Kidney capillary endothelial cell (primary cell): ENCODE measurements at regions not wholly inside any gene's neighbourhood (a gene's known extent, or its start where the extent isn't known, plus 50 kb on each side); places are given as distances from the start of the nearest gene placed in this dataset.
A peak's percentile ranks its signal among the peaks of the same experiment; 100 is the strongest.
"Not testable (repeated sequence)": the region's sequence is repeated elsewhere in the genome, so short reads cannot be mapped to it uniquely, and the experiment has no call there.

Source experiments
- DNase-seq: peaks from one replicate; pipeline ENCODE4 v3.0.0-alpha.2; 2018; ENCODE audit warnings: low spot score

GRCh38 chr15:95175914-95176658 lies 944.7 kb downstream of the MCTP2 start:
- DNase-seq = no peak

- DNase-seq = no peak
Observed at GRCh38 chr15:95176794-95177577, 945.6 kb downstream of the MCTP2 start.

DNA sequence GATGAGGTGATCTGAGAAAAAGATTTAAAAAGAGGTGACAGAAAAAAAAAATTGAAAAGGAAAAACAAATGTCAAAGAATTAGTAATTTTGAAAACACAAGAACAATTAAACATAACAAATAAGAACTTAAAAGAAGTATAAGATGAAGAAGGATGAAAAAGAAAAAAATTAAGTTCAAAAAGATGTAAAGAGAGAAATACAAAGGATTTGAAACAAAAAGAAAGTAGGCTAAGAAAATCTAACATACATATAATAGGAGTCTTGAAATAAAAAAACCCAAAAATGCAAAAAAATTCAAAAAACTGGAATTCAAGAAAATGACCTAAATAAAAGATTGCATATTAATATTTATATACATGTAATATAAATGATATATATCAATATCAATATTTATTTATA lies 949.2 kb downstream of the MCTP2 start:
- no peak for DNase-seq

GRCh38 chr15:95182091-95182490 lies 950.7 kb downstream of the MCTP2 start:
- no peak for DNase-seq

DNA sequence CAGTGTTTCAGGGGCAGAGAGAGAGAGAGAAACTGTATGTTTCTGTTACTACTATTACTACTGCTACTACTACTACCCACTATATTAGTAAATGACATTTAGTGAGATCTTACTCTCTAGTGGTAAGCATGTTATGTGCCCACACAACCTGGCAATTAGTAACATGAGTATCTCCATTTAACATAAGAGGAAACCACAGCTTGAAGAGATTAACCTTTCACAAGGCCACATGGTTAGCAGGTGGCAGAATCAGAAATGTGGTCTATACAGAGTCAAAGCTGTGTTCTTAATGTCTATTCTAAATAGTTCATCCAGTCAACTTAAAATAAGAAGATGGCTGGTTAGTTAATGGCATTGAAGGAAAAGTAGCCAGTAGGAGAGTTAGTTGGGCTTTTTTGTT lies 961.6 kb downstream of the MCTP2 start:
- DNase-seq = no peak

GRCh38 chr15:95194746-95195145 lies 963.4 kb downstream of the MCTP2 start:
- no peak for DNase-seq

- DNase-seq = no peak
Observed at GRCh38 chr15:95196176-95196915, 965.0 kb downstream of the MCTP2 start.

DNA sequence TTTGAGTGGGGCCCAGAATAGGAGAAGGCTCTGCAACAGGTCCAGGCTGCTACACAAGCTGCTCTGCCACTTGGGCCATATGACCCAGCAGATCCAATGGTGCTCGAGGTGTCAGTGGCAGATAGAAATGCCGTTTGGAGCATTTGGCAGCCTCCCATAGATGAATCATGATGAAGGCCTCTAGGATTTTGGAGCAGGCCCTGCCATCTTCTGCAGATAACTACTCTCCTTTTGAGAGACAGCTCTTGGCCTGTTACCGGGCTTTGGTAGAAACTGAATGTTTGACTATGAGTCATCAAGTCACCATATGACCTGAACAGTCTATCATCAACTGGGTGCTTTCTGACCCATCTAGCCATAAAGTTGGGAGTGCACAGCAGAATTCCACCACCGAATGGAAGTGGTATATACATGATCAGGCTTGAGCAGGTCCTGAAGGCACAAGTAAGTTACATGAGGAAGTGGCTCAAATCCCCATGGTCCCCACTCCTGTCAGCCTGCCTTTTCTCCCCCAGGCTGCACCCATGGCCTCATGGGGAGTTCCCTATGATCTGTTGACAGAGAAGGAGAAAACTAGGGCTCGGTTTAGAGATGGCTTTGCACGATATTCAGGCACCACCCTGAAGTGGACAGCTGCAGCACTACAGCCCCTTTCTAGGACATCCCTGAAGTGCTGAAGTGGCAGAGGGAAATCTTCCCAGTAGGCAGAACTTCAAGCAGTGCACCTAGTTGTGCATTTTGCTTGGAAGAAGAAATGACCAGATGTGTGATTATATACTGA lies 971.4 kb downstream of the MCTP2 start:
- DNase-seq = no peak

DNA sequence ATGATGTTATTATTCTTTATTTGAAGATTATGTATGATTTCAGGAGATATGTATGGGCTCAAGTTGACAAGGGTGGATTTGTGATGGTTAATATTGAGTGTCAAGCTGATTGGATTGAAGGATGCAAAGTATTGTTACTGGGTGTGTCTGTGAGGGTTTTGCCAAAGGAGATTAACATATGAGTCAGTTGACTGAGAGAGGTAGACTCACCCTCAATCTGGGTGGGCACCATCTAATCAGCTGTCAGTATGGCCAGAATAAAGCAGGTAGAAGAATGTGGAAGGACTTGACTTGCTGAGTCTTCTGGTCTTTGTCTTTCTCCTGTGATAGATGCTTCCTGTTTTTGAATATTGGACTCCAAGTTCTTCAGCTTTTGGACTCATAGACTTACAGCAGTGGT lies 973.7 kb downstream of the MCTP2 start:
- DNase-seq = no peak

DNA sequence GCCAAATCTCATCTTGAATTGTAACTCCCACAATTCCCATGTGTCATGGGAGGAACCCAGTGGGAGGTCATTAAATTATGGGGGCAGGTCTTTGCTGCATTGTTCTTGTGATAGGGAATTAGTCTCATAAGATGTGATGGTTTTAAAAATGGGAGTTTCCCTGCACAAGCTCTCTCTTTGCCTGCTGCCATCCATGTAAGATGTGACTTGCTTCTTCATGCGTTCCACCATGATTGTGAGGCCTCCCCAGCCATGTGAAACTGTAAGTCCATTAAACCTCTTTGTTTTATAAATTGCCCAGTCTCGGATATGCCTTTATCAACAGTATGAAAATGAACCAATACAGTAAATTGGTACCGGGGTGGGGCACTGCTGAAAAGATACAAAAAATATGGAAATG lies 974.5 kb downstream of the MCTP2 start:
- DNase-seq = not testable (repeated sequence)

DNA sequence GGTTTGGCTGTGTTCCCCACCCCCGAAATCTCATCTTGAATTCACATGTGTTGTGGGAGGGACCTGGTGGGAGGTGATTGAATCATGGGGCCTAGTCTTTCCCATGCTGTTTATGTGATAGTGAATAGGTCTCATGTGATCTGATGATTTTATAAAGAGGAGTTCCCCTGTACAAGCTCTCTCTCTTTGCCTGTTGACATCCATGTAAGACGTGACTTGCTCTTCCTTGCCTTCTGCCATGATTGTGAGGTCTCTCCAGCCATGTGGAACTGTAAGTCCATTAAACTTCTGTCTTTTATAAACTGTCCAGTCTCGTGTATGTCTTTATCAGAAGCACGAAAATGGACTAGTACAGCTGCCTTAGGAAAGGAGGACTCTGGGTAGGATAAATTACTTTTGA lies 976.7 kb downstream of the MCTP2 start:
- DNase-seq = no peak

DNA sequence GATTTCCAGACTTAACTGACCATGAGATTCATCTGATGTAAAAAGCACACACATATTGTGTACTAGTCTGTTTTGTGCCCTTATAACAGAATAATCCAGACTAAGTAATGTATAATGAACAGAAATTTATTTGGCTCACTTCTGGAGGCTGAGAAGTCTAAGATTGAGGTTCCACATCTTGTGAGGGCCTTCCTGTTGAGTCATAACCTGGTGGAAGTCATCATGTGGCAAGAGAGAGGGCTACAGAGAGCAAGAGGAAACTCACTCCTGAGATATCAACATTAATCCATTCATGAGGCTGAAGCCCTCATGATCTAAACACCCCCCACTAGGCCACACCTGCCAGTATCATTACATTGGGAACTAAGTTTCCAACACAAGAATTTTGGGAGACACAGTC lies 977.6 kb downstream of the MCTP2 start:
- peak; percentile 59 for DNase-seq

DNA sequence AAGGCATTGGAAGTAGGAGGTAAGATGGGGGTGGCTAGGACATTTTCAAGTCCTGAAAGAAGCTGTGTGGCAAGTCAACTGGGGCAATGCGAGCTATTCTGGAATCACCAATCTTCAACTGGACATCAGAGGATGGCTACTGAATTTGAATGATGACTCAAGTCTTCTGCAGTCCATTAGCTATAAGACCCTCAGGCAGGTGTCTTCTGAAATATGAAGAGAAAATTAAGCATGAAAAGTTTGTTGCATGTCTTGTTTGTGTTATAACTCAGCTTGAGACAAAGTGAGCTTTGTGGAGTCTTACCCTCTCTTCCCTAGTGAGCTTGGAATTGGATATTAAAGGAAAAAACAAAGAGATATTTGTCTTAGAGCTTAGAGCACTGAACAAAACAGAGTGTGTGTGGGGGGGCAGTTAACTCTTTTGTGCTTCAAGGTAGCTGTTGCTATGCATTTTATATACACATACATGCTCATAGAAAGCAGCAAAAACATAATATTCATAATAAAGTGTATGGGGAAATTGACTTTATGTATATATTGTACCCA lies 979.1 kb downstream of the MCTP2 start:
- no peak for DNase-seq

DNA sequence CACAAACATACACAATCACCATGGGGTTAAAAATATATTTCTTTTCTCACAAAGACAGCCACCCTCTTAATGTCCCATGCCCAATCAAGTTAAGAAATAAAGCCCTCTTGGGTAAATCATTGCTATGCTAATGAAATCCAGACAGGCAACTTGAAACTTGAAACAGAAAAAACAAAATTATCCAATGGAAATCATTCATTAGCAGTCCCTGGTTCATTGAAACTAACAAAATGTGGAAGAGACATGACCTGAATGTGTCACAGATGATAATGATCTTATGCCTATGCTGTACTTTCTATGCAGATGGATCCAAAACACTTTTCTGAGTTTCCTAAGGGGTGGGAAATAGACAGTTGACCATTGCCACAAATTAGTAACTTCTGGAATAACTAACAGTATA lies 983.7 kb downstream of the MCTP2 start:
- no peak for DNase-seq

GRCh38 chr15:95226835-95227234 lies 995.5 kb downstream of the MCTP2 start:
- no peak for DNase-seq

DNA sequence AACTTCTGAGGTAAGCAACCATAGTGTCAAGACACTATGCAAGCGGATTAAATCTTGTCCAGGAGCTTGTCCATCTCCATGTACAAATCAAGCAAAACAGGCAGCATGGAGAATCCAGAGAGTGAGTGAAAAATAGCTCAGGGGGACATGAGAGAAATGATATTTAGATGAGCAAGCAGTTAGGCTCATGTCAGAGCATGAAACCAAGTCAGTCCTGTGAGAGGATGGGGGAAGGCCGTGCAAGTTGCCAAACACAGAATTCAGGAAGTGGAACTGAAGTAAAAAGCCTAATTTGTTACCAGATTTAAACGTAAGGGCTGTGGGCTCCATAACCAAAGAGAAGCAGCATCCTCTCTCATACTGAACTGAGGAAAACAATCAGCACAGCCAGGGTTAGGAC lies 995.9 kb downstream of the MCTP2 start:
- DNase-seq = no peak

- no peak for DNase-seq
Observed at GRCh38 chr15:95228856-95229555, 997.6 kb downstream of the MCTP2 start.

DNA sequence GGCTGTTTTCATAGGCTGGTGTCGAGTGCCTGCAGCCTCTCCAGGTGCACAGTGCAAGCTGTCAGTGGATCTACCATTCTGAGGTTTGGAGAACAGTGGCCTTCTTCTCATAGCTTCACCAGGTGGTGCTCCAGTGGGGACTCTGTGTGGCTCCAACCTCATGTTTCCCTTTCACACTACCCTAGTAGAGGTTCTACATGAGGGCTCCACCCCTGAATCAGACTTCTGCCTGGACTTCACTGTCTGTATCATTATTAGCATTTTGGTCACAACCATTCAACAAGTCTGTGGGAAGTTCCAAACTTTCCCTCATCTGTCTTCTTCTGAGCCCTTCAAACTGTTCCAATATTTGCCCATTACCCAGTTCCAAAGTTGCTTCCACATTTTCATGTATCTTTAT lies 1003.7 kb downstream of the MCTP2 start:
- DNase-seq = no peak

- peak; percentile 97 for DNase-seq
Observed at GRCh38 chr15:95247071-95247984, 1016.0 kb downstream of the MCTP2 start.

GRCh38 chr15:95249524-95249923 lies 1018.2 kb downstream of the MCTP2 start:
- DNase-seq = no peak
